Endodermal cell (in vitro differentiated cells): ENCODE measurements at regions not wholly inside any gene's neighbourhood (a gene's known extent, or its start where the extent isn't known, plus 50 kb on each side); places are given as distances from the start of the nearest gene placed in this dataset.

Experiments
- DNase-seq: peaks from one replicate; pipeline ENCODE4 v3.0.0-alpha.2; 2017
- H3K27ac ChIP-seq: 2 replicates; pipeline ENCODE4 v1.5.1; 2013; ENCODE audit warnings: mild to moderate bottlenecking, low read depth, low read length, moderate library complexity
- H3K27me3 ChIP-seq: 2 replicates; pipeline ENCODE4 v1.6.1; 2013; ENCODE audit warnings: mild to moderate bottlenecking, low read length, moderate library complexity; ENCODE audit not compliant: insufficient read depth, control insufficient read depth, poor library complexity, severe bottlenecking
- H3K36me3 ChIP-seq: 2 replicates; pipeline ENCODE4 v1.7.0; 2013; ENCODE audit warnings: mild to moderate bottlenecking, low read length, moderate library complexity; ENCODE audit not compliant: control insufficient read depth, insufficient read depth
- H3K4me1 ChIP-seq: one replicate; pipeline ENCODE4 v1.7.0; 2013; ENCODE audit warnings: low read length; ENCODE audit not compliant: control insufficient read depth, insufficient read depth
- H3K4me3 ChIP-seq: 2 replicates; pipeline ENCODE4 v1.5.1; 2013; ENCODE audit warnings: mild to moderate bottlenecking, low read length, moderate library complexity
- H3K9ac ChIP-seq: 2 replicates; pipeline ENCODE4 v1.6.1; 2013; ENCODE audit warnings: mild to moderate bottlenecking, low read length, moderate library complexity; ENCODE audit not compliant: poor library complexity, severe bottlenecking; ENCODE audit errors: extremely low read depth
- H3K9me3 ChIP-seq: 2 replicates; pipeline ENCODE4 v1.6.1; 2013; ENCODE audit warnings: mild to moderate bottlenecking, low read length, moderate library complexity; ENCODE audit not compliant: control insufficient read depth
- H3K27ac Mint-ChIP-seq: 2 replicates; pipeline ENCODE4 v1.8.0; 2020; ENCODE audit warnings: mixed read lengths
- H3K27me3 Mint-ChIP-seq: 2 replicates; pipeline ENCODE4 v1.8.0; 2021; ENCODE audit warnings: mild to moderate bottlenecking, mixed read lengths; ENCODE audit not compliant: insufficient read depth
- H3K36me3 Mint-ChIP-seq: 2 replicates; pipeline ENCODE4 v1.8.0; 2020; ENCODE audit warnings: low read depth, mixed read lengths
- H3K4me1 Mint-ChIP-seq: 2 replicates; pipeline ENCODE4 v1.8.0; 2020; ENCODE audit warnings: mixed read lengths
- H3K4me3 Mint-ChIP-seq: 2 replicates; pipeline ENCODE4 v1.8.0; 2020; ENCODE audit warnings: mild to moderate bottlenecking, moderate library complexity, mixed read lengths
- H3K9me3 Mint-ChIP-seq: 2 replicates; pipeline ENCODE4 v1.8.0; 2020; ENCODE audit warnings: mild to moderate bottlenecking, mixed read lengths
- CTCF ChIP-seq: fragments of 200-600 bp; sonication (generic); conservative IDR thresholded peaks from 2 replicates; pipeline ENCODE4 v1.5.0; 2021; ENCODE audit warnings: antibody characterized with exemption, mild to moderate bottlenecking
- WGBS, 2 experiments: methylation state at CpG; one replicate each; pipeline versions ENCODE4 v1.1.5 to v1.1.7; 2013; ENCODE audit warnings: missing lambda C conversion rate in 2 of 2, mixed read lengths in 1 of 2; ENCODE audit not compliant: insufficient coverage in 1 of 2, insufficient read length in 1 of 2; 5-methylcytosine and 5-hydroxymethylcytosine counted together

DNA sequence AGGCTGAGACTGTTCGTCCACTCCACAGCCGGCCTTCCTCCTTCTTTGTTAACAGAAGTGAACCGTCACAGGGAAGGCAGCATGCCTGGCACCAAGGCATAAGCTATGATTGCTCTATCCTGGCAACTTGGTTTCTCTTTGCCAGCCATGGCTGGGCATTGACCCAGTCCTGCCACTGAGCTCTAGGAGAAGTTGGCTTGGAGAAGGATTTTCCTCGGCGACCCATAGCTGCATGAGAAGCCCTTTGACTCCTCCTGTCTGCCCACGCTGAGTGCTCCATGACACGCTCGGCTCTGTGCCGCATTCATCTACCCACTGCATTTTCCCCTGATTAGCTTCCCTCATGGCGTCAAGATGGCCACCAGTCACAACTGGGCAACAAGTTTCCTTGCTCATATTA is 111.8 kb upstream of the EXOC2 start:
- Histone ChIP-seq H3K9ac (no peak overlapping the region), H3K27ac (no peak overlapping the region), H3K27me3 (no peaks in the 10 kb centered on the region), H3K9me3 (no peaks in the 10 kb centered on the region), H3K4me3 (no peak overlapping the region), H3K36me3 (no peaks in the 10 kb centered on the region), H3K4me1 (no peaks in the 10 kb centered on the region)
- Mint-ChIP-seq H3K27ac (no peak overlapping the region), H3K4me3 (no peak overlapping the region), H3K4me1 (no peaks in the 10 kb centered on the region), H3K9me3 (no peaks in the 10 kb centered on the region), H3K27me3 (peaks cover 2% of the 10 kb centered on the region), H3K36me3 (no peaks in the 10 kb centered on the region)
- DNase-seq = no peak
- TF ChIP-seq CTCF = no peak
- WGBS, 2 experiments = 94 to 100% methylated on average over 7 to 10 of the region's 10 CpGs

GRCh38 chr6:804317-804716 is 111.4 kb upstream of the EXOC2 start:
- Histone ChIP-seq H3K4me3 (no peak overlapping the region), H3K27me3 (no peaks in the 10 kb centered on the region), H3K27ac (no peak overlapping the region), H3K4me1 (no peaks in the 10 kb centered on the region), H3K9ac (no peak overlapping the region), H3K36me3 (no peaks in the 10 kb centered on the region), H3K9me3 (no peaks in the 10 kb centered on the region)
- TF ChIP-seq CTCF = no peak
- WGBS, 2 experiments = 83 to 97% methylated on average over 4 to 13 of the region's 13 CpGs
- no peaks in the 10 kb centered on the region for H3K9me3 Mint-ChIP-seq
- no peaks in the 10 kb centered on the region for H3K36me3 Mint-ChIP-seq
- H3K27me3 Mint-ChIP-seq = peaks cover 2% of the 10 kb centered on the region
- H3K4me1 Mint-ChIP-seq = no peaks in the 10 kb centered on the region
- no peak for DNase-seq
- H3K27ac Mint-ChIP-seq = no peak overlapping the region
- no peak overlapping the region for H3K4me3 Mint-ChIP-seq

DNA sequence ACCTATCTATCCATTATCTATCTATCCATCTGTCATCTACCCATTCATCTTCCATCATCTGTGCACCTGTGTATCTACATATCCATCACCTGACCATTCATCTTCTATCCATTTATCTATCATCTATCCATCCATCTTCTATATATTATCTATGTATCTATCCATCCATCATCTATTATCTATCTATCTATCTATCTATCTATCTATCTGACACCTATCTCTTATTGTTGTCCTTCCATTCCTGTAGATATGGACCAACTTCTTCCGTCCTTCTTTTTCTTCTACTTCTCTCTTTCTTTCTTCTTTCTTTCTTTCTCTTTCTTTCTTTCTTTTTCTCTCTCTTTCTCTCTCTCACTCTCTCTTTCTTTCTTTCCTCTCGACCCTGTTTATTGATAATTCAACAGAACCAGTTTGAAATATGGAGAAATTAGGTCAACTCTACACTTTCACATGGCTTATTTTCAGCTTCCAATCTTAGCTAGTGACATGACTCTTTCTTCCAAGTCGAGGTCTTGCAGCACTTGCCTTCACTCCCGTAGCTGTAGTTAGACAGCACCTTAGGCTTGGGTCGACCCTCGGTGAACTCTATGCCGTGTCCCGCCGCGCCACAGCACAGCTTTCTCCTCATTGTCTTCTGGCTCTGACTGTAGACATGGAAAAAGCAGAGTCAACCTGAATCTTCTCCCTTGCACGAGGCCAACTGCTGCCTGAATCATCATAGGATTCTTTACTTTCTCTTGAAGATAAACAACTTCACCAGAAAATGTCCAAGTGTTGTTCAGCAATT is 110.4 kb upstream of the EXOC2 start:
- H3K9me3 Mint-ChIP-seq = no peaks in the 10 kb centered on the region
- no peak overlapping the region for H3K27ac ChIP-seq
- no peaks in the 10 kb centered on the region for H3K9me3 ChIP-seq
- no peaks in the 10 kb centered on the region for H3K4me1 Mint-ChIP-seq
- no peaks in the 10 kb centered on the region for H3K27me3 ChIP-seq
- no peak for TF ChIP-seq CTCF
- H3K36me3 ChIP-seq = no peaks in the 10 kb centered on the region
- no peak overlapping the region for H3K9ac ChIP-seq
- no peak overlapping the region for H3K4me3 Mint-ChIP-seq
- no peak for DNase-seq
- H3K4me3 ChIP-seq = no peak overlapping the region
- H3K4me1 ChIP-seq = no peaks in the 10 kb centered on the region
- WGBS, 2 experiments = 90% methylated on average over 11 of the region's 11 CpGs
- H3K27me3 Mint-ChIP-seq = peaks cover 2% of the 10 kb centered on the region
- H3K27ac Mint-ChIP-seq = no peak overlapping the region
- no peaks in the 10 kb centered on the region for H3K36me3 Mint-ChIP-seq
